HG02870 (cell line): ENCODE measurements at regions not wholly inside any gene's neighbourhood (a gene's known extent, or its start where the extent isn't known, plus 50 kb on each side); places are given as distances from the start of the nearest gene placed in this dataset.

Experiments used
- ATAC-seq: cut with Tn5 transposase; IDR thresholded peaks from one replicate; pipeline ENCODE4 v1.9.1; 2021; ENCODE audit warnings: mild to moderate bottlenecking, moderate library complexity; ENCODE audit not compliant: unreplicated experiment

GRCh38 chr1:193680247-193680923 lies 494.0 kb upstream of the B3GALT2 start:
- ATAC-seq = no peak

- ATAC-seq = no peak
These were observed 491.5 kb upstream of the B3GALT2 start for GRCh38 chr1:193677874-193678273.

- no peak for ATAC-seq
These were observed 490.7 kb upstream of the B3GALT2 start for GRCh38 chr1:193676996-193677549.

DNA sequence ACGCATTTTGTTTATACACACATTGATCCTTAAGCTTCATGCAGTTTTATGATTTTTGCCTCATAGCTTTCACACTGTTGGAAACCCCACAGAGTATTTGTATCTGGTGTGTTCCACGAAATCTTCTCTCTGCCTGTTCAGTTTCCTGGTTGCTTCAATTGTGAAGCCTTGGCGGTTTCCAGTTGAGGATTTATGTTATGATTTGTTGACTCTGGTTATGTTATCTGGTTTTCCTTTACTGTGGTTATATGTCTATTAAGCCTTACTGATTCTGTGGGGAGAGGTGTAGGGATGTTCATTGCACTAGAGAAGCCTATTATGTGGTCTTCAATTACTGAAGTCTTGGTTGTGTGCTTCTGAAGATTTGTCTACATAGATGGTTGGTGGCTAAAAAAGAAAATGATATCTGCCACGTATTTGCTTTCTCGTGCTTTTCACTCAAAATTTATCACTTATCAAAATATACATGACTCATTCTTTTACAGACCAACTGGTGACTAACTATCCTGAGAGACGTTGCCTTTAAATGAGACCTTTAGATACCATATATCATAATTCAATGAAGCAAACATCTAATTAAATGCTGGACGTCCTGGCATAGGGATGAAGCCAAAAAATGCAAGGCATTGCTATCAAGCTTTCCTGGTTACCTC lies 488.0 kb upstream of the B3GALT2 start:
- no peak for ATAC-seq

- ATAC-seq = no peak
These were observed 480.2 kb upstream of the B3GALT2 start for GRCh38 chr1:193666485-193667083.

GRCh38 chr1:193663965-193664364 lies 477.6 kb upstream of the B3GALT2 start:
- no peak for ATAC-seq

GRCh38 chr1:193662030-193662429 lies 475.6 kb upstream of the B3GALT2 start:
- ATAC-seq = no peak

DNA sequence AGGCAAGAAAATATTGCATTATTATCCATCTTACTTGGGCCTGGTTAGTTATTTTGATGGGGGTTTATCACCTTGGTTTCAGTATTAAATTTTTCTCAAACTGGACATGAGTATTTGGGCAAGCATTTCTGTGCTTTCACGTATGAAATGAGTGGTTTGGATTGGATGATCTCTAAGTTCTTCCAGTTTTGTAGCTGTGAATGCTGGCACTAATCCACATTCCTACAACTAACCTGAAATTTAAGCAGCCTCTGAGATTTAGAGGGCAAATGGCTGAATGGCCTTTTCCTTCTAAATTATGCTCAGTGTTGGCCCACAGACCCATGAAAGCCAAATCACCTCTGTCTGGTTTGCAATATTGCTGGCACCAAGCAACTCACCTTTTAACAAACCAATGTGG lies 475.0 kb upstream of the B3GALT2 start:
- ATAC-seq = no peak

DNA sequence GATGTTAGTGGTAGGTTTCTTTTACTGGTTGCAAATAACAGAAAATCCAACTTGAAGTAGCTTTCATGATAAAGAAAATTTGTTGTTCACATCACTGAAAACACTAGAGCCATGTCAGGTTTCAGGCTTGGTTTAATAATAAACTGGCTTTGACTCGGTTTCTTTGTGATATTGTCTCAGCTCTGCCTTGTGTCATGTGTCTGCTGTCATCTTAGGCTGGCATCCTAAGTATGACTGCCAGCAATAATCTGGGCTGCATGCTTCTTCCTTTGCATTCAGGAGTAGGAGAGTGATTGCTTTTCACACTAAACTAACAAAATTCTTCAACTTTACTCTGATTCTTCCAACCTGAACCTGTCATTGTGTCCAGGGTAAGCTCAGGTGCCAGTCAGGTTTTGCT lies 474.0 kb upstream of the B3GALT2 start:
- no peak for ATAC-seq

DNA sequence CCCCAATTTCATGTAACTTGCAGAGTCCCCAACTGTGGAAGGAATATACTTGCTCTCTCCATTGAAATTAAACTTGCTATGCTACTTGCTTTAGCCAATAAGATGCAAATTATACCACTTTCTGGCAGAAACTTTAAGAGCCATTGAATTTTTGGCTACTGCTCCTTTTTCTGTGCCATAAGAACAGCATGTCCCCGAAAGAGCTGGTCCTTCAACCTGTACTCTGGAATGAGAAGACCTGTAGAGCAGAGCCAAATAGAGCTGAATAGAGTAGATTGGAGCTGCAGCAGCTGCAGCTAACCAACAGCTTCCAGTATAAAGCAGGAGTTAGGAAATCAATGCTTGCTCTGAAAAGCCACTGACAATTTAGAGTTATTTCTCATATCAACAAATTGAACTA lies 472.3 kb upstream of the B3GALT2 start:
- no peak for ATAC-seq

DNA sequence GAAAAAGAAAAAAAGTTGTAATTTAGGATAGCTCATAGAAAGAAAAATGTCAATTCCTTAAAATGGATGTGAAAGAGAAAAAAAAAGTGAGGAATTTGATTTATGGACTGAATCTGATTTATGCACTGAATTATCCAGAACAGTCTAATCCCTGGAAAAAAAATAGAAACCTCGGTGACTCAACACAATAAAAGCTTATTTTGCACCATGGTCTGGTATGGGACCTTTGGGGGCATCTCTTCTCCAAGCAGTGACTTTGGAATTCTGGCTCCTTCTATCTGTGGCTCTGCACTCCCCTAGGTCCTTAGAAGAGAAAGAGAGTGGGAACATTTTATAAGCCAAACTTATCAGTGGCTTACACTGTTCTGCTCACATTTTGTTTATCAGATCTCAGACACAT lies 471.7 kb upstream of the B3GALT2 start:
- ATAC-seq = no peak

GRCh38 chr1:193657552-193657951 lies 471.1 kb upstream of the B3GALT2 start:
- ATAC-seq = no peak

GRCh38 chr1:193656841-193657240 lies 470.4 kb upstream of the B3GALT2 start:
- ATAC-seq = no peak

GRCh38 chr1:193654951-193655735 lies 468.7 kb upstream of the B3GALT2 start:
- ATAC-seq = no peak

GRCh38 chr1:193649587-193649986 lies 463.2 kb upstream of the B3GALT2 start:
- no peak for ATAC-seq

GRCh38 chr1:193634876-193635275 lies 448.5 kb upstream of the B3GALT2 start:
- no peak for ATAC-seq

DNA sequence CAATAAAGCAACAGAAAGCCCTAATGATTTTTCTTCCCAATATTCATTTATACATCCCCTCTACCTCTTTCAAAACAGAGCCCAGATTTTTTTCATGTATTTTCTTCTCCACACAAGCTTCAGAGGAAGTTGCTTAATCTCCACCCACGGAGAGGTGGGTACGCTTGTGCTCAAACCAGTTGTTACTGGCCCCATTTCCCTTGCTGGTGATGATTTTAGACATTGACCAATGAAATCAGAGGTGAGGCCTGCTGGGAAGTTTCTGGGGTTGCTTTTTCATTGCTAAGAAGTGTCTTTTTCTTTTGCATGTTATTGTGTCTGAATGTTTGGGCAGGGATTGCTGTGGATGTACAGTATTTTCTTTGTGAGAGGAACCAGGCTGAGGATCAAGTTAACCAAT lies 448.1 kb upstream of the B3GALT2 start:
- no peak for ATAC-seq

- no peak for ATAC-seq
These were observed 447.6 kb upstream of the B3GALT2 start for GRCh38 chr1:193633991-193634390.

GRCh38 chr1:193633093-193633492 lies 446.7 kb upstream of the B3GALT2 start:
- no peak for ATAC-seq

- ATAC-seq = no peak
These were observed 444.9 kb upstream of the B3GALT2 start for GRCh38 chr1:193631306-193631705.

- ATAC-seq = no peak
These were observed 443.5 kb upstream of the B3GALT2 start for GRCh38 chr1:193629875-193630274.
